SKM-1 treated with dmso at 0.1 percent for 144 hours (cell line): ENCODE measurements at regions not wholly inside any gene's neighbourhood (a gene's known extent, or its start where the extent isn't known, plus 50 kb on each side); places are given as distances from the start of the nearest gene placed in this dataset.
"Not testable (repeated sequence)": the region's sequence is repeated elsewhere in the genome, so short reads cannot be mapped to it uniquely, and the experiment has no call there.

Source experiments
- DNase-seq: peaks from one replicate; lab custom pipeline; 2025; ENCODE audit not compliant: unreplicated experiment; lab: John Stamatoyannopoulos, UW

DNA sequence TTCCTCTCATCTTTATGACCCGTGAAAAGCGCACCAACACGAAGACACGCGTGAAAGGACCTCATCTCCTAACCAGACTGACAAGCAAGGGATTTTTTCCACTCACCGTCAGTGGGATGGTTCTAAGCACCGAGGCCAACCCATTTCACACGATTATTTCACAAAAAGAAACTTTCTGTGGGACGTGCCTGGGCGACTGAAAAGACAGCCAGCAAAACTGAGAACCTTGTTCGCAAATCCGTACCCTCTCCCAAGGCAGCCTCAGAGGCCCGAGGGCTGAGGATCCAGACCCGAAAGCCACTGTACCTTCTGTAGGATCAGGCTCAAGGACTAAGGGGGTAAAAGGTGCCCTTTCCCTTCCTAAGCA lies 84.9 kb upstream of the METTL9 start:
- DNase-seq: not testable (repeated sequence)

DNA sequence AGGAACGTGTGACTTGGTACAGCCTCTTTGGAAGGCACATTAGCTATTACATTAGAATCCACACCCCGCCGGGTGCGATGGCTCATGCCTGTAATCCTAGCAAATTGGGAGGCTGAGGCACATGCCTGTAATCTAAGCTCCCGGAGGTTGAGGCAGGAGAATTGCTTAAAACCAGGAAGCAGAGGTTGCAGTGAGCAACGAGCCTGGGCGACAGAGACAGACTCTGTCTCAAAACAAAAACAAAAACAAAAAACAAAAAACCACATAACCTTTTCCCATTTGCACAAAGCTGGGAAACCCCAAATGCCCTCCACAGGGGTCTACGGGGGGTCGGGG lies 82.7 kb upstream of the METTL9 start:
- DNase-seq: not testable (repeated sequence)

DNA sequence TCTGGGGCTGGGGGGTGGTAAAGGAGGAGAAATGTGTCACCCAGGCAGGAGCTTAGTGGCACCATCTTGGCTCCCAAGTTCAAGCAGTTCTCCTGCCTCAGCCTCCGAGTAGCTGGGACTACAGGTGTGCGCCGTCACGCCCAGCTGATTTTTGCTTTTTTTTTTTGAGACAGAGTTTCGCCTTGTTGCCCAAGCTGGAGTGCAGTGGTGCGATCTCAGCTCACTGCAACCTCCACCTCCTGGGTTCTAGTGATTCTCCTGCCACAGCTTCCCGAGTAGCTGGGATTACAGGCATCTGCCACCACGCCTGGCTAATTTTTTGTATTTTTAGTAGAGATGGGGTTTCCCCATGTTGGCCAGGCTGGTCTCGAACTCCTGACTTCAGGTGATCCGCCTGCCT lies 82.1 kb upstream of the METTL9 start:
- DNase-seq: not testable (repeated sequence)

DNA sequence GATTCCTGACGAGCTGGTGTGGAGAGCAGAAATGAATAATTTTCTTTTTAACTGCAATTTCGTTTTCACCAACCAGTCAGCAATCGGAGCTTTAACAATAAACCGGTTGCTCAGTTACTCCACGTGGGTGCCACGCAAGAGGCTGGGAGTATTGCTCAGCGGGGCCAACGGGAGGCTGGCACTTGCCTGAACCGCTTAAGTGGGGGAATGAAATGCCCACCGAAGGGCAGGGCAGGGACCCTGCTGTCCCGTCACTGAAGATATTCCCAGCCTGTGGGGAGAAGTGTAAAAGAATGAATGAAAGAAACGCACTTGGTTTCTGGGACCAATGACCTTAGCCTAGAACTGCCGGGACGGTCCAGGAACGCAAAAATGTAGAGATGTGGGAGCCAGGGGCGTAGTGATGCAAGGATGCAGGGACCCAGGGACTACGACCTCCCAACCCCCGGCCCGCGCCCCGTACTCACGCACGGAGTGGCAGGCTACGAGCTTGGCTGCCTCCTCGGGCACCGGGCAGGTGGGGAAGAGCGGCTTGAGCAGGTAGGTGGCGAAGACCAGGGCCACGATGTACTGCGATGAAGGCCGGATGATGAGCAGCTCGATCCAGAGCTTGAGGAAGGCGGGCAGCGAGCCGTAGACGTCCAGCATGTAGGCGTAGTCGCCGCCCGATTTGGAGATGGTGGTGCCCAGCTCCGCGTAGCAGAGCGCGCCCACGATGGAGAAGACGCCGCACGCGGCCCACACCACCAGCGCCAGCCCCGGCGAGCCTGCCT lies 79.8 kb upstream of the METTL9 start:
- DNase-seq: not testable (repeated sequence)

DNA sequence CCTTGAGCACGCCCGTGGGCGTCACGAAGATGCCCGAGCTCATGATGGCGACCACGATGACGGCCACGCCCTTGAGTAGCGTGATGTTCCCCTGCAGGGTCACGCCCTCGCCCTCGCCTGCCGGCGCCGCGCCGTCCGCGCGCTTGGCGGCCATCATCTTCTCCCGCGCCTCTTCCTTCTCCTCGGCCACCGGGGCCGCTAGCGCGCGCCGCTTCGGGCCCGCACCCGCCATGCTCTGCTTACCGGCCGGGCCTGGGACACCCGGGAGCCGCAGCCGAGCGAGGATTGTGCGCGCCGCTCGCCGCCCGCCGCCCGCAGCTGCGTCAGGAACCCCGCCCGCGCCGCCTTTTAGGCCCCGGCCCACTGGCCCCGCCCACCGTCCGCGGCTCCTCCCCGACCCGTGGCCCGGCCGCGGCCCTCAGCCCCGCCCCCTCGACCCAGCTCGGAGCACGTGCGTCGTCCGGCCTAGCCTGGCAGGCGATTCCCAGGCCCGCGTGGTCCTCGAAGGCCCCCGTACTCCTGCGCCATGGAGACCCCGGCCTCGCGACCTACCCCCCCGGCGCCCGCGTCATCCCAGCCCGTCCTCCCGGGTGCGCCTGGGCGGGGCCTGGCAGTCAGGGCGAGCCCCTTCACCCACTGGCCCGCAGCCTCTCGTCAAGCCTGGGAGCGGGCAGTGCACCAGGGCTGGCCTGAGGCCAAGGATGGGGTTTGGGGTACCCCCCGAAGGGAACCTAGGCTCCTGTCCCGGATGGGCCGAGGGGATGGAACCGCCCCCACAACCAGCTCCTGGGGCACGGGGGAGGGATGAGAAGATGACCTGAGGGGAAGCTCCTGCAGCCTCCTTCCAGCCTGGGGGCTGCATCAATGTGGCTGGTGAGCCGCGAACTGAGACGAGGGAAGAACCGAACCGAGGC lies 79.0 kb upstream of the METTL9 start:
- peak; percentile 83 for DNase-seq

DNA sequence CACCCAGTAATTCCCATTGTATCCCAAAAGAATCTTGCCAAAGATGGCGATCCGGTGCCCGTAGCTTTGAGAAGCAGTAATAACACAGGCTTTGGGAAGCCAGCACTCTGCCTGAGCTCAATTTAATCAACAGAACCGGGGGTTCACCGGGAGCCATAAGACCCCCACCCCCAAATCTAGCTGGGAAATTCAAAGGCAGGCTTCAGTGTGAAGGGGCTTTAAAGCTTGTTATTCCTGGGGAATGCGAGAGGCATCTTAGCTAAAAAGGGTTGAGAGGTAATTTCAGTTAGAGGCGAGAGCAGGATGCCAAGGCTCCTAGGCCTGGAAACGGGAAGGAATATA lies 78.4 kb upstream of the METTL9 start:
- DNase-seq: not testable (repeated sequence)

DNA sequence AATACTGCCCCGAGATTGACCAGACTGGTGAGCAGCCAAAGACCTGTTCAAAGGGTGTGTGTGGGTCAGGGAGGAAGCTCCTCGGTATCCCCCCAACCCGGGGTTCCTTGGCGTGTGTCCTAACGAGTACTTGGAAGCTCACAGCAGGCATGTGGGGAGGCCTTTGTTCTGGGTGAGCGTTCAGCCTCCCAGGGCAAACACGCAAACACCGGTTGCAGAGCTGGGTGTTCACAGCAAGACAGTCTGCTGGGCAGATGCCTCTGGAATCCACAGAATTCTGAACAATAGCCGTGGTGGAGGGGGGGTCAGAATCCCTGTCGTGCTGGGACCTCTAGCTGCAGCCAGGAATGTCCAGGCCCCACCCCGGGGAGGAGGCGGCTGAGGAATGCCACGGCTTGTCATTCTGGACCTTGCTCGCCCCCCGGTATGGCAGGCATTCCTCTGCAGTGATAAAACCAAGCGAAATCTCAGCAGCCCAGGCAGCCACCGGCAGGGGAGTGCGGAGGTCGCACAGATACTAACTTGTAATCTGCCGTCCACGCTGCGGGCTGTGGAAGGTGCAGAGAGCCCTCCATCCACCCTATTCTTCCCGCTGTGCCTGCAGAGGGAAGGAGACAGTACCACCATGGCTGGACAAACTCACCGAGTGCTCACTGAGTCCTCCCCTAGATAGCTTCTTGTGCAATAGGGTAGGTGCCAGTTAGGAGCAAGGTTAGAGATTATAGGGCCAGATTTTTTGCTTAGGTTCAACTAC lies 77.8 kb upstream of the METTL9 start:
- DNase-seq: not testable (repeated sequence)

DNA sequence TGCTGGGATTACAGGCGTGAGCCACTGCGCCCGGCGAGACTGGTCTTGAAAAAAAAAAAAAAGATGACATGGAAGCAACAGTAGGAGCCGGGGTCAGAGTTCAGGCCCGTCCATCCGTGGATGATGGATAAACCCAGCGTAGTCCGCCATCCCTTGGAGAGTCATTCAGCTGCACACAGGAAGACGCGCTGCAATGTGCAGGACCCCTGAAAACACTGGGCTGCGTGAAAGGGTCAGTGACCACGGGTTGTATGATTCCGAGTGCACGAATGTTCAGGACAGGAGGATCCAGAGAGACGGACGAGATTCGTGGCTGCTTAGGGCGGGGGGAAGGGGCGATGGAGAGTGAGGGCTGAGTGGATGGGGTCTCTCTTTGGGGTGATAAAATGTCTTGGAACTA lies 76.5 kb upstream of the METTL9 start:
- DNase-seq: not testable (repeated sequence)

DNA sequence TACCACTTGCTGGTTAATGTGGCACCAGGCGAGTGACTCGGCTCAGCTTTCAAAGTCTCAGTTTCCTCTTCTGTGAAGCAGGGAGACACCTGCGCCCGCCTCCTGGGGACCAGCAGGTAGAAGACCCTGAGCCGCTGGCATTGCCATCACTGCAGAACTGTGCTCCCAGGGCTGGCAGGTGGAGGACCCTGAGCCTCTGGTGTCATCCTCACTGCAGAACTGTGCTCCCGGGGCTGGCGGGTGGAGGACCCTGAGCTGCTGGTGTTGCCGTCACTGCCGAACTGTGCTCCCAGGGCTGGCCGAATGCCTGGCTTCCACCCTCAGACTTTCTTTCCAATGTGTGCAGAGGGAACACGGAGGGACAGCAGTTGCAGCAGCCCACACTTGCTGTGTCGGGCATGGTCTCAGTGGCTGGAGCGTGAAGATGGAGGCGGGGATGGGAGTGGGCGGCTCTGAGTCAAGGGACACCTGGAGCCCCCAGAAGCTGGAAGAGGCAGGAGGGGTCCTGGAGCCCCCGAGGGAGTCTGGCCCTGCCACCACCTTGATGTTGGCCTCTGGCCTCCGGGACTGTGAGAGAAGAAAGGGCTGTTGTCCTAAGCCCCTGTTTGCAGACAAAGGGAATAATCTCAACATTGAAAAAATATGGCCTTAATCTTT lies 75.8 kb upstream of the METTL9 start:
- DNase-seq: no peak

DNA sequence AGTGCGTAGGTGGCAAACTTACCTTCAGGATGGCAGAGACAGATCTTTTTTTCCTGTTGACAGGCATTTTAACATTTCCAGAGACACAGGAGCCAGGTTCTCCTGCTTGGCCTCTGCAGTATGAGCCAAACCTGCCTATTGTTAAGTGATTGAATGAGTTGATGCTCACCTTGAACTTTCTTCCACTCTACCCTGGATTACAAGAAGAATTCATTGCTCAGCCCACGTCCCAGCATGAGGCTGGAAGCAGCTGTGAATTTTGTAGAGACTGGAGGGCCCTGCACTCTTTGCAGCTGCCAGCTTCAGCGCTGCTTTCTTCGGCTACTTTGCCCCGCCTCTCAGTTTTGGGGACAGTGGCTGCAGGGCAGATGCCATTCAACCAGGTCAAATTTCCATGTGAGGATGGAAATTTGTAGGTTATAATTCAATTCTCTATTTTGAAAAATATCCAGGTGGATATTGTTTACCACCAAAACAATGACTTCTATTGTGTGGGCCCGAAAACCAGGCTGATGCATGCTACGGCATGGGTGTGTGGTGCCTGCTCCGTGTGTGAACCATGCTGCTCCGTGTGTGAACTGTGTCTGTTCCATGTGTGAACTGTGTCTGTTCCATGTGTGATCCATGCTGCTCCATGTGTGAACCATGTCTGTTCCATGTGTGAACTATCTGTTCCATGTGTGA lies 75.2 kb upstream of the METTL9 start:
- DNase-seq: no peak

DNA sequence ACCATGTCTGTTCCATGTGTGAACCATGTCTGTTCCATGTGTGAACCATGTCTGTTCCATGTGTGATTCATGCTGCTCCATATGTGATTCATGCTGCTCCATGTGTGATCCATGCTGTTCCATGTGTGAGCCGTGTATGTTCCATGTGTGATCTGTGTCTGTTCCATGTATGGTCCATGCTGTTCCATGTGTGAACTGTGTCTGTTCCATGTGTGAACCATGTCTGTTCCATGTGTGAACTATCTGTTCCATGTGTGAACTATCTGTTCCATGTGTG lies 74.7 kb upstream of the METTL9 start:
- DNase-seq: not testable (repeated sequence)

DNA sequence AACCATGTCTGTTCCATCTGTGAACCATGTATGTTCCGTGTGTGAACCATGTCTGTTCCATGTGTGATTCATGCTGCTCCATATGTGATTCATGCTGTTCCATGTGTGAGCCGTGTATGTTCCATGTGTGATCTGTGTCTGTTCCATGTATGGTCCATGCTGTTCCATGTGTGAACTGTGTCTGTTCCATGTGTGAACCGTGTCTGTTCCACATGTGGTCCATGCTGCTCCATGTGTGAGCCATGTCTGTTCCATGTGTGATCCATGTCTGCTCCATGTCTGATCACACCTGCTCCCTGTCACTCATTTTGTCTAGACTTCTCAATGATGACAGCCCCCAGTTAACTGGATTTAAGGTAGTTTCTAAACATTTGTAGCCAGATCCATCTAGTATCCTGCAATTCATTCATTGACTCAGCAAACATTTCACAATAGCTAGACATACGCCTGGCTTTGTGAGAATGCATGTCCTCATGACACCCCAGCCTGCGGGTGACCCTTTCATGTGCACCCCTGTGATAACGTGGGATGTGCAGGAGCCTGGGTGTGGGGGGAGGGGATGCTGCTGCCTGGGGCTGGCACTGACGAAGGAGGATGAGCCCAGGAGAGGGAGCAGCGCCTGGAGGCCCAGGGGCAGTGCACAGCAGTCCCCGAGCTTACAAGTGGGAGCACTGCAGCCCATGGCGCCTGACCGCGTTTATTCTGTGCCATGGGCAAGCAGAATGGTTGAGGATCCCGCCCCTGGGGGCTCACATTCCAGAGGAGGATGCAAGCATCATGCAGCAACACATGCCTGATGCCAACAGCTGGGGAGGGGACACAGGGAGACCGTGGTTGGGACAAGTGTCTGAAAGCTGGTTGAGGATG lies 74.1 kb upstream of the METTL9 start:
- not testable (repeated sequence) for DNase-seq

DNA sequence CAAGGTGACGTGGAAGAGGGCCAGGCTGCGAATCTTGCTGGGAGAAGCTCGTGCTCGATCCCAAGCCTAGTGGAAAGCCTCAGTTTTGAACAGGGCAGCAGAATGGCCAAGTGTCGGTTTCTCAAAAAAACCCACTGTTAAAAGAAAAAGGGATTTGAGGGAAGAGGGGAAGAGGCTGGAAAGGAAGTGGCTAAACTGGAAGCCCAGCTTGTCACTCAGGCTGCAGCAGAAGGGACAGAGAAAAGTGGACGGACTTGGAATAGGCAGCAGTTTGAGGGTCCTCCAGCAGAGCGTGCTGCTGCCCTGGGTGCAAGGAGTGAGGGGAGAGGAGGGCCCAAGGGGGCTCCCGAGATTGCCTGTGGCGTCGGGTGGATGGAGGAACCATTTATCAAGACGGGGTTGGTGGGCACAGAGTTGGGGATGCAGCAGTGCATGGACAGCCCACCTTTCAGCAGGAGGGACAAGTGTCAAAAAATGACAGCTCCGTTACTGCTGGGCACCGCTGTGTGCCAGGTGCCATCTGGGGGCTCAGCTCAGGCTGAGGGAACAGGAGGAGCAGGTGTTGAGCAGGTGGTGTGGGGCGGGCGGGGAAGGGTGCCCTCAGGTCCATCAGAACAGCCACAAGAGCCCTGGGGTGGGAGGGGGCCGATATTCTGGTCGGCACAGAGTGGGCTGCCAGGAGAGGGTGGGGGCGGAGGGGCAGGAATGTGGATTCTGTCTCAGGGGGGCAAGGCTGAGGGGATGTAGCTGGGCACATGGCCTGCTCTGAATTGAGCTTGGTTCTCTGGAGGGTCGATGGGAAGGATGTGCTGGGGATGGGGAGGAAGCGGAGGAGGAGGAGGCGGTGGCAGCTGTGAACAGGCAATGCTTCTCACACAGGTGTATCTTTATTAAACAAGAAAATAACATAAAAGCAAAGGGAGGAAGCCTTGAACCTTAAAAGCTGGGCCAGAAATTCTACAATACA lies 73.1 kb upstream of the METTL9 start:
- DNase-seq: not testable (repeated sequence)

DNA sequence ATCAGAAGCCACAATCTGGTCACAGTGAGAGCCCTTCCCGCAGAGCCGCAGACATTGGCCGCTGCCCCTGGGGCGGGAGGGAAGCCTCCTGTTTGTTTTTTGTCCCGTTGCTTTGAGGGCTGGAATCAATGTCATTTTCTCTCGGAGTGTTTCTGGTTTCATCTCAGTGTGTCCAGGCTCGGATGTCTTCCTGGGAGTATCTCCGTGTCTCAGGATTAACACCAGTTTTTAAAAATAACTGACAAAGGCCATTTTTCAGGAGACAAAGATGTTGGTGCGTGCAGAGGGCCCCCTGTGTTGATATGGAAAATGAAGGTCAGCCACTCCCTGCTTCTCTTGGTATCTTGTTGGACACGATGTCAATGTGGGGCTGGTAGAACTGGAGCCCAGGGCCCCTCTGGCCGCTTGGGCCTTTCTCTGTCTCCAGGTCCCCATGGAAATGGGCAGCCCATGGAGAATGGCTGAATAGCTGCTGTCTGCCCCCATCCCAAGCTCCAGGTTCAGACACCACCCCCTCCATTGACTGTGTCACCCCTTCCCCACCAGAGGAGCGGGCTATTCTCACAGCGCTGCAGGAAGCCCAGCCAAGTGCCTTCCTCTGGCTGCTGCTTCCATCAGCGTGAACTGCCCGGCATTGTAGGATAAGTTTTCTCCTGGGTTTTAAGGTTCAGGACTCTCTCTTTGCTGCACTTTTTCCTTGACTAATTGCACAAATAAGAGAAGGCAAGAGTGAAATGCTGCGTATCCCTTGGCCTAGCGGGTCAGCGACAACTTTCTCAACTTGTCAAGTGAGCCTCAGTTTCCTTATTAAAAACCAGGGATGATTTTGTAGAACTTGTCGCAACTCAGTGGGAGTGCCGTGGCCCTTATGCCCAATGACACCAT lies 72.2 kb upstream of the METTL9 start:
- DNase-seq: no peak

DNA sequence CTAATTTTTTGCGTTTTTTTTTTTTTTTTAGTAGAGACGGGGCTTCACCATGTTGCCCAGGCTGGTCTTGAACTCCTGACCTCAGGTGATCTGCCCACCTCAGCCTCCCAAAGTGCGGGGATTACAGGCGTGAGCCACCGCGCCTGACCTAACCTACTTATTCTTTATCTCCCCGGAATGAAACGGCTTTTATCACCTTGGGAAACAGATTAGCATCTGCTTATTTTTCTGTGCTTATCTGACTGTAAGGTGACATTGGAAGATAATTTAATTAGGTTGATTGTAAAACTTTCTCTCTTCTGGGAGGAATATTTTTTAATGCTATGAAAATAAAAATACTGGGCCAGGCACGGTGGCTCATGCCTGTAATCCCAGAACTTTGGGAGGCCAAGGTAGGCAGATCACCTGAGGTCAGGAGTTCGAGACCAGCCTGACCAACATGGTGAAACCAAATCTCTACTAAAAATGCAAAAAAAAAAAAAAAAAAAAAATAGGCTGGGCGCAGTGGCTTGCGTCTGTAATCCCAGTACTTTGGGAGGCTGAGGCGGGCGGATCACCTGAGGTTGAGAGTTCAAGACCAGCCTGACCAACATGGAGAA lies 70.2 kb upstream of the METTL9 start:
- DNase-seq: not testable (repeated sequence)

DNA sequence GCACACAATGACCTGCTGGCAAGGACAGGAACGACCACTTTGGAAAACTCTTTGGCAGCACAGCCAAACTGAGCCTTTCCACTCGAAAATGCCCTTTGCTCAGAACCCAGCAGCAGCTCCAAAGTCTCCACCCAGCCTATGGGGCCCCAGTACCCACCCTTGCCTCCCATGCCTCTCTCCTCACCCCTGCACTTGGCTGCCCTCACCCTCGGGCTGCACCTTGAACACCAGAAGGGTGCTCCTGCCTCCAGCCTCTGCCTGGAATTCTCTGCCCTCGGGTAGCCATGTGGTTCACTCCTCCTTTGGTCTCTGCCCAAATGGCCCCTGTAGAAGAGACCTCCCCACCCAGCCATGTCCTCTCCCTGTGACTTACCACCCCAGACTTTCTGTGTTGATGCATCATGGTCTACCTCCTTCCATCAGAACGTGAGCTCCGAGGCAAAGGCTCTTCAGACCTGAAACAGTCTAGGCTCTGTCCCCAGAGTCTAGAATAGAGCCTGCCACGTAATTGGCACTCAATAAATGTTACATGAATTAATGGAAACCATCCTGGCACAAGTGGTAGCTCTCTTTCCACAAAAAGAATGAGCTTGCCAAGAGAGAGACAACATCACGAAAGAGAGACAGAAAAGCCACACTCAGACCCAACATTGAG lies 68.5 kb upstream of the METTL9 start:
- not testable (repeated sequence) for DNase-seq

DNA sequence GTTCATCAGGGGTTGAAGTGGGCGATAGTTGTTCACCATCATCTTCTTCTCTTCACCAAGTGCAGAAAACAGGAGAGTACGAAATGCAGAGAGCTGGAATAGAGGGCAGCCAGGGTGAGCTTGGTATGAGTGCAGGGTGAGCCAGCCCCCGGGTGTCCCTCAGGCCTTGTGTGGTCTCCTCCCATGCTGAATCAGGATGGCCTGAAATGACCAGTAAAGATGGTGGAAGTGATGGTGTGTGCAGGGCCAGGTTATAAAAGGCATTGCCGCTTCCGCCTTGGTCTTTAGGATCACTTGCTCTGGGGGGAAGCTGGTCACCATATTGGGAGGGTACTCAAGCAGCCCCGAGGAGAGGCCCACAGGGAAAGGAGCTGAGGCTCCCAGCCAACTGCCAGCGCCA lies 66.4 kb upstream of the METTL9 start:
- DNase-seq: not testable (repeated sequence)
